B cell (primary cell): ENCODE measurements at regions not wholly inside any gene's neighbourhood (a gene's known extent, or its start where the extent isn't known, plus 50 kb on each side); places are given as distances from the start of the nearest gene placed in this dataset.
"Not testable (repeated sequence)": the region's sequence is repeated elsewhere in the genome, so short reads cannot be mapped to it uniquely, and the experiment has no call there.

Experiments
- ATAC-seq: fragments of 200-7000 bp; cut with Tn5 transposase; one replicate; pipeline ENCODE4 v1.10.0; 2021; ENCODE audit warnings: low read depth, mild to moderate bottlenecking, moderate number of reproducible peaks, moderate library complexity
- CTCF ChIA-PET: fragments of 350-600 bp; sonication (Branson Sonifier 250); formaldehyde crosslinking; loops from one replicate; lab custom pipeline; 2021; ENCODE audit warnings: antibody characterized with exemption, inconsistent platforms; lab: Charles Lee
- POLR2A ChIA-PET: fragments of 350-600 bp; sonication (Branson Sonifier 250); formaldehyde crosslinking; loops from one replicate; lab custom pipeline; 2021; ENCODE audit warnings: antibody characterized with exemption; lab: Charles Lee
- DNase-seq: peaks from one replicate; pipeline ENCODE4 v3.0.0; 2013
- H2AFZ ChIP-seq: 2 replicates; pipeline ENCODE4 v1.6.1; 2012; ENCODE audit warnings: mild to moderate bottlenecking, low read depth, low read length; ENCODE audit not compliant: insufficient read depth, poor library complexity, severe bottlenecking
- H3K27ac ChIP-seq, 2 donors: 1 replicate in 1 of 2; 2 replicates in 1 of 2; pipeline ENCODE4 v1.5.1; 2012 to 2013; ENCODE audit warnings: low read length in 2 of 2, mild to moderate bottlenecking in 2 of 2, moderate library complexity in 1 of 2
- H3K27me3 ChIP-seq, 4 experiments: fragments of 200-600 bp in 1 of 4; sonication (generic) in 1 of 4; replicated peaks in 1 of 4; 1 replicate in 2 of 4; 2 replicates in 2 of 4; pipeline versions ENCODE4 v1.6.1 to v1.7.0; 2013 to 2016; ENCODE audit warnings: low read length in 3 of 4, mild to moderate bottlenecking in 2 of 4, mixed read lengths in 1 of 4, moderate library complexity in 1 of 4; ENCODE audit not compliant: insufficient read depth in 4 of 4, control insufficient read depth in 3 of 4; ENCODE audit errors: control extremely low read depth in 1 of 4
- H3K36me3 ChIP-seq, 2 experiments: replicated peaks in 1 of 2; 1 replicate in 1 of 2; 2 replicates in 1 of 2; pipeline versions ENCODE4 v1.6.1 to v1.7.1; 2013; ENCODE audit warnings: low read length in 1 of 2; ENCODE audit not compliant: insufficient read depth in 2 of 2, control insufficient read depth in 1 of 2; ENCODE audit errors: control extremely low read depth in 1 of 2, extremely low read depth in 1 of 2
- H3K4me1 ChIP-seq, 2 donors: fragments of 200-600 bp in 1 of 2; sonication (generic) in 1 of 2; 1 replicate in 1 of 2; 2 replicates in 1 of 2; pipeline versions ENCODE4 v1.5.1 to v1.6.1; 2013 to 2017; ENCODE audit warnings: low read length in 2 of 2; ENCODE audit not compliant: control insufficient read depth in 2 of 2, insufficient read depth in 2 of 2
- H3K4me2 ChIP-seq: replicated peaks from 2 replicates; pipeline ENCODE3; 2012; ENCODE audit warnings: mild to moderate bottlenecking, low read depth, low read length; ENCODE audit not compliant: poor library complexity, severe bottlenecking
- H3K4me3 ChIP-seq, 5 experiments: fragments of 200-600 bp in 1 of 5; sonication (generic) in 1 of 5; 1 replicate in 3 of 5; 2 replicates in 2 of 5; pipeline versions ENCODE4 v1.5.1 to v1.7.0; 2011 to 2016; ENCODE audit warnings: low read length in 4 of 5, mild to moderate bottlenecking in 4 of 5, low read depth in 2 of 5, control low read depth in 1 of 5, moderate library complexity in 1 of 5; ENCODE audit not compliant: insufficient read depth in 1 of 5; ENCODE audit errors: control extremely low read depth in 1 of 5, extremely low read depth in 1 of 5
- H3K79me2 ChIP-seq: fragments of 200-600 bp; sonication (generic); one replicate; pipeline ENCODE4 v1.6.0; 2016; ENCODE audit warnings: low read length; ENCODE audit not compliant: control insufficient read depth, insufficient read depth
- H3K9ac ChIP-seq: fragments of 200-600 bp; sonication (generic); 2 replicates; pipeline ENCODE4 v1.6.1; 2017; ENCODE audit warnings: mild to moderate bottlenecking, low read length, moderate library complexity
- H3K9me3 ChIP-seq, 3 donors: one replicate each; pipeline versions ENCODE4 v1.6.1 to v1.7.1; 2013; ENCODE audit warnings: low read length in 2 of 3; ENCODE audit not compliant: control insufficient read depth in 2 of 3, insufficient read depth in 1 of 3; ENCODE audit errors: control extremely low read depth in 1 of 3
- H4K20me1 ChIP-seq: 2 replicates; pipeline ENCODE4 v1.6.0; 2012; ENCODE audit warnings: mild to moderate bottlenecking, low read length; ENCODE audit not compliant: insufficient read depth, control insufficient read depth, poor library complexity, severe bottlenecking
- H3K27ac Mint-ChIP-seq: one replicate; pipeline ENCODE4 v1.8.0; 2021; ENCODE audit warnings: mixed read lengths
- H3K27me3 Mint-ChIP-seq: one replicate; pipeline ENCODE4 v1.8.0; 2021; ENCODE audit warnings: mixed read lengths
- H3K4me1 Mint-ChIP-seq: one replicate; pipeline ENCODE4 v1.8.0; 2021; ENCODE audit warnings: mixed read lengths
- H3K4me3 Mint-ChIP-seq: one replicate; pipeline ENCODE4 v1.8.0; 2021; ENCODE audit warnings: mixed read lengths
- H3K9me3 Mint-ChIP-seq: one replicate; pipeline ENCODE4 v1.8.0; 2022; ENCODE audit warnings: mixed read lengths; ENCODE audit not compliant: insufficient read depth
- CTCF ChIP-seq: fragments of 200-600 bp; IDR thresholded peaks from one replicate; pipeline ENCODE4 v1.8.0; 2022; ENCODE audit warnings: antibody characterized with exemption, mild to moderate bottlenecking
- EZH2 ChIP-seq: IDR thresholded peaks from 2 replicates; pipeline ENCODE4 v1.6.1; 2012; ENCODE audit warnings: borderline replicate concordance, low read depth, mild to moderate bottlenecking, moderate library complexity, low read length; ENCODE audit not compliant: insufficient read depth, poor library complexity, severe bottlenecking
- WGBS: methylation state at CpG from one replicate; pipeline ENCODE4 v1.1.5; 2013; ENCODE audit warnings: missing lambda C conversion rate; ENCODE audit not compliant: insufficient coverage; 5-methylcytosine and 5-hydroxymethylcytosine counted together
- intact Hi-C: fragments of 100-400 bp; cut with micrococcal nuclease; formaldehyde crosslinking; loops from one replicate; pipeline ENCODE4 v1.10.0; 2022

GRCh38 chr16:87160701-87161337 is 156.4 kb downstream of the C16orf95 start:
- H3K79me2 ChIP-seq = no peaks in the 10 kb centered on the region
- POLR2A ChIA-PET = no interaction called here
- H3K4me3 Mint-ChIP-seq = no peak overlapping the region
- H3K27me3 Mint-ChIP-seq = peaks cover under 1% of the 10 kb centered on the region
- no peaks in the 10 kb centered on the region for H3K27me3 ChIP-seq
- H3K4me1 ChIP-seq = no peaks in the 10 kb centered on the region
- no peak overlapping the region for H3K27ac Mint-ChIP-seq
- H3K4me3 ChIP-seq = no peak overlapping the region
- no peak overlapping the region for H3K27ac ChIP-seq
- no peaks in the 10 kb centered on the region for H3K36me3 ChIP-seq
- no peak overlapping the region for H3K9ac ChIP-seq
- CTCF ChIA-PET = no interaction called here
- no peaks in the 10 kb centered on the region for H3K4me1 Mint-ChIP-seq
- WGBS = 72% methylated on average over 7 of the region's 19 CpGs
- ATAC-seq (no peak), DNase-seq (no peak)
- H3K4me2 ChIP-seq = no peak overlapping the region
- intact Hi-C loops = no loop called here
- no peaks in the 10 kb centered on the region for H3K9me3 ChIP-seq
- peaks cover 2% of the 10 kb centered on the region for H3K9me3 Mint-ChIP-seq
- TF ChIP-seq CTCF (no peak), EZH2 (no peak)
- H4K20me1 ChIP-seq = no peaks in the 10 kb centered on the region
- H2AFZ ChIP-seq = no peak overlapping the region

GRCh38 chr16:87161410-87161809 is 155.8 kb downstream of the C16orf95 start:
- H3K27ac ChIP-seq, H3K27me3 Mint-ChIP-seq, CTCF ChIA-PET, H4K20me1 ChIP-seq, H3K4me1 ChIP-seq, POLR2A ChIA-PET, H3K4me3 Mint-ChIP-seq, intact Hi-C loops, DNase-seq, H3K27ac Mint-ChIP-seq, H3K9ac ChIP-seq, H3K36me3 ChIP-seq, H3K4me1 Mint-ChIP-seq, H2AFZ ChIP-seq, H3K4me3 ChIP-seq, H3K4me2 ChIP-seq, ATAC-seq, H3K9me3 ChIP-seq, H3K27me3 ChIP-seq, H3K79me2 ChIP-seq, H3K9me3 Mint-ChIP-seq: not testable (repeated sequence)
- no CpG with 5 or more reads among the region's 7 CpGs for WGBS
